Nephron progenitor cell (in vitro differentiated cells): ENCODE measurements at regions not wholly inside any gene's neighbourhood (a gene's known extent, or its start where the extent isn't known, plus 50 kb on each side); places are given as distances from the start of the nearest gene placed in this dataset.

Experiments
- DNase-seq: peaks from one replicate; pipeline ENCODE4 v3.0.0; 2021
- H3K27ac Mint-ChIP-seq: 2 replicates; pipeline ENCODE4 v1.8.0; 2021; ENCODE audit warnings: mild to moderate bottlenecking, moderate library complexity, mixed read lengths
- H3K27me3 Mint-ChIP-seq: 2 replicates; pipeline ENCODE4 v1.8.0; 2021; ENCODE audit warnings: mild to moderate bottlenecking, low read depth, mixed read lengths; ENCODE audit not compliant: poor library complexity
- H3K36me3 Mint-ChIP-seq: 2 replicates; pipeline ENCODE4 v1.8.0; 2021; ENCODE audit warnings: low read depth, mixed read lengths
- H3K4me1 Mint-ChIP-seq: 2 replicates; pipeline ENCODE4 v1.8.0; 2021; ENCODE audit warnings: mixed read lengths
- H3K4me3 Mint-ChIP-seq: 2 replicates; pipeline ENCODE4 v1.8.0; 2021; ENCODE audit warnings: mild to moderate bottlenecking, moderate library complexity, mixed read lengths
- H3K9me3 Mint-ChIP-seq: 2 replicates; pipeline ENCODE4 v1.8.0; 2021; ENCODE audit warnings: mild to moderate bottlenecking, moderate library complexity, mixed read lengths
- CTCF ChIP-seq: fragments of 200-600 bp; sonication (generic); IDR thresholded peaks from 2 replicates; pipeline ENCODE4 v1.5.0; 2021; ENCODE audit warnings: antibody characterized with exemption

DNA sequence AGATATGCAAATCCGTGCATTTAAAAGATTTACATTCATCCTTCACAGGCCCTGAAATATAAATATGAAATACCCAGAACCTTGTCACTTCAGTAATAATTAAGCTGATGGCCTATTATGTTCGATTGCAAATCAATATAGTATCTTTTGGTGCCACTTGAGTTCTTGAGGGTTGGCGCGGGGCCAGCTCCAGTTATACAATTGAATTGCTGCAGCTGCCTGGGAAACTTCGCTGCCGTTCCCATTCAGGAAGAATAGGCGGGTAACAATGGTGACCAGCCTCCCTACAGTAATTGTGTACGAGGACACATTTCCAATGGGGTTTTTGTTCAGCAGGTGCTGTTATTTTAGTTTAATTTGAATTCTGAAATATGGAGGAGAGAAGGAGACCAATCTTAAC lies 451.2 kb downstream of the INSC start:
- DNase-seq, result no peak
- Mint-ChIP-seq H3K4me3 (no peak overlapping the region), H3K4me1 (peaks cover 7% of the 10 kb centered on the region), H3K9me3 (no peaks in the 10 kb centered on the region), H3K27me3 (peaks cover 5% of the 10 kb centered on the region), H3K27ac (no peak overlapping the region), H3K36me3 (no peaks in the 10 kb centered on the region)
- TF ChIP-seq CTCF, result no peak

DNA sequence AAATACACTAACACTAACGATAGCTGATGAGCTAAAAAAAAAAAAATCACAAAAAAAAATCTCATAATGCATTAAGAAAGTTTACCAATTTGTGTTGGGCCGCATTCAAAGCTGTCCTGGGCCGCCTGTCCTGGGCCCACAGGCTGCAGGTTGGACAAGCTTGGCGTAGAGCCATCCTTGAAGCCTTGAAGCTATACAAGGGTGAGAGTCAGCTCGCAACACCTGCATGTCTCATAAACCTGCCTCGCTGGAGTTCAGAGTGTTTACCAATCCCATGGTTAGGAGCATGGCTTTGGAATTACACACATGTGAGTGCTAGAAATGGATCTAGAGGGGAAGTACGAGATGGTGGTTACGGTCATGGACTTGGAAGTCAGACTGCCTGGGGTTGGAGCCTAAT lies 453.7 kb downstream of the INSC start:
- peaks cover 7% of the 10 kb centered on the region for H3K4me1 Mint-ChIP-seq
- no peak overlapping the region for H3K27ac Mint-ChIP-seq
- TF ChIP-seq CTCF, result no peak
- no peaks in the 10 kb centered on the region for H3K9me3 Mint-ChIP-seq
- no peak for DNase-seq
- H3K4me3 Mint-ChIP-seq, result no peak overlapping the region
- H3K36me3 Mint-ChIP-seq, result no peaks in the 10 kb centered on the region
- no peaks in the 10 kb centered on the region for H3K27me3 Mint-ChIP-seq

- Mint-ChIP-seq H3K27ac (no peak overlapping the region), H3K9me3 (no peaks in the 10 kb centered on the region), H3K27me3 (peaks cover under 1% of the 10 kb centered on the region), H3K4me3 (no peak overlapping the region), H3K36me3 (no peaks in the 10 kb centered on the region), H3K4me1 (peaks cover 7% of the 10 kb centered on the region)
- TF ChIP-seq CTCF, result no peak
- no peak for DNase-seq
Observed at GRCh38 chr11:15569305-15570025, 454.7 kb downstream of the INSC start.

GRCh38 chr11:15575409-15575808 lies 460.7 kb downstream of the INSC start:
- no peaks in the 10 kb centered on the region for H3K36me3 Mint-ChIP-seq
- DNase-seq, result no peak
- H3K4me1 Mint-ChIP-seq, result no peaks in the 10 kb centered on the region
- H3K9me3 Mint-ChIP-seq, result no peaks in the 10 kb centered on the region
- no peak overlapping the region for H3K27ac Mint-ChIP-seq
- peaks cover 8% of the 10 kb centered on the region for H3K27me3 Mint-ChIP-seq
- no peak for TF ChIP-seq CTCF
- no peak overlapping the region for H3K4me3 Mint-ChIP-seq

DNA sequence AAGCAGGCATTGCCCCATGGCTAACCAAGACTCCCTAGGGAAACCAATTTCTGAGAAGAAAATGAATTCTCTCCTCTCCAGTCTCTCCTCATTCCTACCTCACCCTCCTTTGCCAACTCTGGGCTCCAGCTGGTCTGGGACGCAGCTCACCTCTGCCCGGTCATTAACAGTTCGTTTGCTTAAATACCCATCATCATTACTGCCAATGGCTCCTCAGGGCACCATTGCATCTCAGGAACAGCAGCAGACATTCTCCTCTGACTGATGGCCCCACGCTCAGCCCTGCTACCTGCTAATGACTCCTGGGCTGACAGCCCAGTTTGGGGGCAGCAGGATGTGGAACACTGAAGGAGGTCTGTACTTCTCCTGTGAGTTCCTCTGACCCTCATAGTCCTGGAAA lies 462.0 kb downstream of the INSC start:
- Mint-ChIP-seq H3K4me3 (no peak overlapping the region), H3K9me3 (no peaks in the 10 kb centered on the region), H3K36me3 (no peaks in the 10 kb centered on the region), H3K27me3 (peaks cover 8% of the 10 kb centered on the region), H3K4me1 (no peaks in the 10 kb centered on the region), H3K27ac (no peak overlapping the region)
- no peak for DNase-seq
- TF ChIP-seq CTCF, result no peak

DNA sequence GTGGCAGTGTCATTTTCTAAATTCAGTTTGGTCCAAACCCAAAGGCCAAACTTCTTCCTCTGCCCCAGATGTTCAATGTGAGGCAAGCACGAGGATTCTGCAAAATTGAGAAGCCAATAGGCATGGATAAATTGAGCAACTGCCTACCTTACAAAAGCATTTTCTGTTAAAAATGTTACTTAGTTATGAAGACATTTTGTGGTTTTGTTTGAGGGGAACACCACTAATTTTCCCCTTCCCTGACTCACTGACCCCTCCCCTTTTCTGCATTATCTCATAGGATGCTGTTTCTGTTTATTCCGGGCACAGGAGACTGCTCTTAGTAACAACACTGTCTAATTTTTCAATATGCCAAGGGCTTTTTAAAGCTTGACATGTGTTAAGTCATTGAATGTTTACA lies 462.8 kb downstream of the INSC start:
- H3K4me1 Mint-ChIP-seq, result no peaks in the 10 kb centered on the region
- peaks cover 8% of the 10 kb centered on the region for H3K27me3 Mint-ChIP-seq
- no peaks in the 10 kb centered on the region for H3K9me3 Mint-ChIP-seq
- H3K4me3 Mint-ChIP-seq, result no peak overlapping the region
- DNase-seq, result no peak
- no peak overlapping the region for H3K27ac Mint-ChIP-seq
- no peak for TF ChIP-seq CTCF
- H3K36me3 Mint-ChIP-seq, result no peaks in the 10 kb centered on the region
